ENCODE measurements at regions not wholly inside any gene's neighbourhood (a gene's known extent, or its start where the extent isn't known, plus 50 kb on each side); places are given as distances from the start of the nearest gene placed in this dataset.

DNA sequence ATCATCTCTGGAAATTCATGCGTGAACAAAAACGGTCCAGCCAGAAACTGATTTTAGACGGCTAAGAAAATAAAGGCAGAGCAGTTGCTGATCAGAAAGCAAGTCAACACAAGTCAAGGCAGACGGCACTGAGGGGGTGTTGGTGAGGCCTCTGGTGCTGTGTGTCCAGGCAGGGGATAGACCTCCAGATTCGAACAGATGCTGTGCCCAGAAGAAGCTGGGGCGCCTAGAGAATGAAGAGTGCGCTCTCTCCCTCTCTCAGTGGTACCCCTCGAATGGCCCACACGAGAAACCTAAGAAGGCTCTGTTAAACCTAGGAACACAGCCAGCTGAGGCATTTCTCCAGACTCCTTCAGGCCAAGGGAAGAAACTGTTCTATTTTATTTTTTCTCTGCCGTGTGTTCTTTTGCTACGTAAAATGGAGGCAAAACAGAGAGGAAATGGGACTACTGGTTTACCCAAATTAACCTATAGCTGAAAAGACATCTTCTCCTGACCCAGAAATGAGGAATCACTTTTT is 178.3 kb downstream of the PMP22 start:
- Mint-ChIP-seq H3K4me1 (ENCODE audit: unreplicated experiment) (peaks cover 18% of the 10 kb centered on the region), H3K4me3 (ENCODE audit: unreplicated experiment) (no peak overlapping the region), H3K27ac (ENCODE audit: unreplicated experiment) (no peak overlapping the region), H3K9me3 (ENCODE audit: unreplicated experiment) (no peaks in the 10 kb centered on the region), H3K27me3 (ENCODE audit: unreplicated experiment) (peaks cover 15% of the 10 kb centered on the region), H3K36me3 (ENCODE audit: unreplicated experiment) (no peaks in the 10 kb centered on the region)
- no peak for TF ChIP-seq CTCF (IDR thresholded peaks at IDR 0.05)
- peak; percentile 66 for DNase-seq (ENCODE audit: extremely low spot score, unreplicated experiment)

- TF ChIP-seq CTCF (IDR thresholded peaks at IDR 0.05), result no peak
- Mint-ChIP-seq H3K27me3 (ENCODE audit: unreplicated experiment) (peaks cover 16% of the 10 kb centered on the region), H3K27ac (ENCODE audit: unreplicated experiment) (no peak overlapping the region), H3K4me3 (ENCODE audit: unreplicated experiment) (no peak overlapping the region), H3K36me3 (ENCODE audit: unreplicated experiment) (no peaks in the 10 kb centered on the region), H3K9me3 (ENCODE audit: unreplicated experiment) (no peaks in the 10 kb centered on the region), H3K4me1 (ENCODE audit: unreplicated experiment) (peaks cover 18% of the 10 kb centered on the region)
- peak; percentile 17 for DNase-seq (ENCODE audit: extremely low spot score, unreplicated experiment)
Observed at GRCh38 chr17:15085890-15086677, 179.0 kb downstream of the PMP22 start.

DNA sequence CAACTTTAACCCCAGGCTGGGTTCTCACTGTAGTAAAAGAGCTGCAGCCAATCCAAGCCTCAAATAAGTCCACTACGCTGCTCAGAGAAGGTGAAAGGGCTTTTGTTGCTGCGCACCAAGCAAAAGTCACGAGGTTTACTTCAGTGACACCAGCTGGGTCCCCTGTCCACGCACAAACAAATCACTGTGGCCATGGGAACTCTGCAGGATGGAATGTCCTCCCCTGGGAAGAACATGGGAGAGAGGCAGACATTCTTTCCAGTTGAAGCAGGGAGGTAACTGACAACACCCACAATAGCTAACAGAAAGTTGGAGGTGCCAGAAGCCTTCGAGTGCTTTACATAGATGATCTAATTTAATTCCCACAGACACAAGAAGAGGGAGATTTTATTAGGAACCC is 181.9 kb downstream of the PMP22 start:
- Mint-ChIP-seq H3K27ac (ENCODE audit: unreplicated experiment) (no peak overlapping the region), H3K4me1 (ENCODE audit: unreplicated experiment) (peaks cover 18% of the 10 kb centered on the region), H3K27me3 (ENCODE audit: unreplicated experiment) (peaks cover 13% of the 10 kb centered on the region), H3K9me3 (ENCODE audit: unreplicated experiment) (no peaks in the 10 kb centered on the region), H3K36me3 (ENCODE audit: unreplicated experiment) (no peaks in the 10 kb centered on the region), H3K4me3 (ENCODE audit: unreplicated experiment) (no peak overlapping the region)
- no peak for TF ChIP-seq CTCF (IDR thresholded peaks at IDR 0.05)
- DNase-seq (ENCODE audit: extremely low spot score, unreplicated experiment), result peak; percentile 27

DNA sequence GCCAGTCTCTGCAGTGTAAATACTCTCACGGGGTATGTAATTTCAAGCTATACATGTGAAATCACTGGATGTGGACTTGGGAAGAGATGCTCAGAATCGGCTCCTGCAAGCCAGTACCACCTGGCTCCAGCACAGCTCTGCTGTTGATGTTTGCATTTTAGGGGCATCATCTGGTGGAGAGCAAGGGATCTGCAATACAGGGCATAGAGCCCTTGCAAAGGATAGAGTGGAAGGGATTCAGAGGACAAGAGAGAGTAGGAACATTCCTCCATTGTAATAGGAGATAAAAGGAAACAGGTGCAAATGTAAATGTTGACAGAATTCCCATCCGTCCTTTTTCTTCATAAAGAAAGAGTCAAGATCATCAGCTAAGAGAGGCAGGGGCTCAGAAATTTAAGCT is 184.1 kb downstream of the PMP22 start:
- H3K36me3 Mint-ChIP-seq (ENCODE audit: unreplicated experiment), result no peaks in the 10 kb centered on the region
- no peak overlapping the region for H3K4me3 Mint-ChIP-seq (ENCODE audit: unreplicated experiment)
- peak; percentile 23 for DNase-seq (ENCODE audit: extremely low spot score, unreplicated experiment)
- TF ChIP-seq CTCF (IDR thresholded peaks at IDR 0.05), result no peak
- H3K4me1 Mint-ChIP-seq (ENCODE audit: unreplicated experiment), result peaks cover 15% of the 10 kb centered on the region
- H3K9me3 Mint-ChIP-seq (ENCODE audit: unreplicated experiment), result no peaks in the 10 kb centered on the region
- peaks cover 13% of the 10 kb centered on the region for H3K27me3 Mint-ChIP-seq (ENCODE audit: unreplicated experiment)
- no peak overlapping the region for H3K27ac Mint-ChIP-seq (ENCODE audit: unreplicated experiment)

DNA sequence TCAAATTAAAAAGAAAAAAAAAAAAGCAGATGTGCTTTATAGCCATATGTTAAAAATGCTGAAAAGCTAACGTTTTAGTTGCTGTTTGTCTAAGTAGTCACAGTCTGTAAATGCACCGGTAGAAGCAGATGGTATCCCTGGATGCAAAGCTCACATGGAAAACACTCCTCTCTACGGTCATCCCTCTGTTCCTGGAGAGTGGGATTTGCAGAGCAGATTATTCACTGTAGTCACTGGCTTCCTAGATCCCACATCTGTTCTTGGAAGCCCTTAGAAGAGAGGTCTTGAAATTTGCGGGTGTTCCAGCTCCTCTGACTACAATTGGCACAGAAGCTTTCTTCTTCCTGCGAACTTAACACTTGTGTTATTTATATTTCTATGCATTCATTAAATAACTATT is 186.6 kb downstream of the PMP22 start:
- TF ChIP-seq CTCF (IDR thresholded peaks at IDR 0.05), result no peak
- Mint-ChIP-seq H3K4me1 (ENCODE audit: unreplicated experiment) (peaks cover 7% of the 10 kb centered on the region), H3K9me3 (ENCODE audit: unreplicated experiment) (no peaks in the 10 kb centered on the region), H3K36me3 (ENCODE audit: unreplicated experiment) (no peaks in the 10 kb centered on the region), H3K27ac (ENCODE audit: unreplicated experiment) (no peak overlapping the region), H3K27me3 (ENCODE audit: unreplicated experiment) (peaks cover 15% of the 10 kb centered on the region), H3K4me3 (ENCODE audit: unreplicated experiment) (no peak overlapping the region)
- DNase-seq (ENCODE audit: extremely low spot score, unreplicated experiment), result no peak

Data from osteocyte (in vitro differentiated cells).